Trophoblast cell (in vitro differentiated cells and primary cell): ENCODE measurements at regions not wholly inside any gene's neighbourhood (a gene's known extent, or its start where the extent isn't known, plus 50 kb on each side); places are given as distances from the start of the nearest gene placed in this dataset.

ENCODE experiments used
- DNase-seq, 2 donors: peaks; one replicate each; pipeline ENCODE4 v3.0.0-alpha.2; 2016
- H2AFZ ChIP-seq: 2 replicates; pipeline ENCODE4 v1.6.1; 2013; ENCODE audit warnings: low read length, moderate library complexity, mild to moderate bottlenecking; ENCODE audit not compliant: insufficient read depth, poor library complexity
- H2AK5ac ChIP-seq: 2 replicates; pipeline ENCODE4 v1.6.1; 2013; ENCODE audit warnings: mild to moderate bottlenecking, low read length
- H2BK120ac ChIP-seq: 2 replicates; pipeline ENCODE4 v1.6.1; 2013; ENCODE audit warnings: low read length, mild to moderate bottlenecking, moderate library complexity; ENCODE audit not compliant: insufficient read depth, poor library complexity
- H2BK12ac ChIP-seq: 2 replicates; pipeline ENCODE4 v1.6.1; 2013; ENCODE audit warnings: mild to moderate bottlenecking, low read length, moderate library complexity
- H2BK5ac ChIP-seq: 2 replicates; pipeline ENCODE4 v1.6.1; 2013; ENCODE audit warnings: low read length, low read depth, moderate library complexity, mild to moderate bottlenecking; ENCODE audit not compliant: poor library complexity
- H3K14ac ChIP-seq: 2 replicates; pipeline ENCODE4 v1.6.1; 2013; ENCODE audit warnings: mild to moderate bottlenecking, low read length
- H3K18ac ChIP-seq: 2 replicates; pipeline ENCODE4 v1.6.1; 2013; ENCODE audit warnings: mild to moderate bottlenecking, low read length
- H3K23ac ChIP-seq: 2 replicates; pipeline ENCODE4 v1.6.1; 2013; ENCODE audit warnings: low read length
- H3K27ac ChIP-seq: 2 replicates; pipeline ENCODE4 v1.5.1; 2013; ENCODE audit warnings: low read depth, mild to moderate bottlenecking, inconsistent platforms, low read length, moderate library complexity
- H3K27me3 ChIP-seq: 2 replicates; pipeline ENCODE4 v1.6.1; 2013; ENCODE audit warnings: inconsistent platforms, mild to moderate bottlenecking, low read length, moderate library complexity; ENCODE audit not compliant: insufficient read depth
- H3K36me3 ChIP-seq, 2 experiments: 1 replicate in 1 of 2; 2 replicates in 1 of 2; pipeline ENCODE4 v1.6.1; 2013; ENCODE audit warnings: low read length in 2 of 2, mild to moderate bottlenecking in 2 of 2, moderate library complexity in 1 of 2; ENCODE audit not compliant: insufficient read depth in 2 of 2, control insufficient read depth in 1 of 2
- H3K4ac ChIP-seq: 2 replicates; pipeline ENCODE4 v1.6.1; 2013; ENCODE audit warnings: low read depth, mild to moderate bottlenecking, low read length, moderate library complexity
- H3K4me1 ChIP-seq, 2 experiments: 1 replicate in 1 of 2; 2 replicates in 1 of 2; pipeline ENCODE4 v1.6.1; 2013; ENCODE audit warnings: low read length in 2 of 2, mild to moderate bottlenecking in 2 of 2, moderate library complexity in 1 of 2; ENCODE audit not compliant: insufficient read depth in 2 of 2, control insufficient read depth in 1 of 2
- H3K4me2 ChIP-seq: 2 replicates; pipeline ENCODE4 v1.6.1; 2013; ENCODE audit warnings: inconsistent platforms, mild to moderate bottlenecking, low read length, moderate library complexity
- H3K4me3 ChIP-seq: 2 replicates; pipeline ENCODE4 v1.5.1; 2013; ENCODE audit warnings: mild to moderate bottlenecking, low read depth, low read length, inconsistent platforms
- H3K79me1 ChIP-seq: one replicate; pipeline ENCODE4 v1.6.1; 2013; ENCODE audit warnings: low read length
- H3K79me2 ChIP-seq: 2 replicates; pipeline ENCODE4 v1.6.1; 2013; ENCODE audit warnings: low read length, mild to moderate bottlenecking; ENCODE audit not compliant: control insufficient read depth, insufficient read depth, poor library complexity
- H3K9ac ChIP-seq: 2 replicates; pipeline ENCODE4 v1.6.1; 2013; ENCODE audit warnings: mild to moderate bottlenecking, low read length
- H3K9me3 ChIP-seq: 2 replicates; pipeline ENCODE4 v1.6.1; 2013; ENCODE audit warnings: low read depth, mild to moderate bottlenecking, control low read depth, inconsistent platforms, low read length; ENCODE audit not compliant: insufficient read depth
- H4K12ac ChIP-seq: 2 replicates; pipeline ENCODE4 v1.6.1; 2013; ENCODE audit warnings: low read depth, mild to moderate bottlenecking, low read length, moderate library complexity
- H4K8ac ChIP-seq: 2 replicates; pipeline ENCODE4 v1.6.1; 2013; ENCODE audit warnings: low read depth, mild to moderate bottlenecking, low read length, moderate library complexity
- H4K91ac ChIP-seq: one replicate; pipeline ENCODE4 v1.6.1; 2013; ENCODE audit warnings: low read depth, mild to moderate bottlenecking, low read length, moderate library complexity

- Histone ChIP-seq H4K8ac (no peak overlapping the region), H2AK5ac (no peak overlapping the region), H2AFZ (no peak overlapping the region), H4K91ac (no peak overlapping the region), H3K9me3 (no peaks in the 10 kb centered on the region), H3K14ac (no peak overlapping the region), H3K79me1 (no peaks in the 10 kb centered on the region), H3K4me1 (no peaks in the 10 kb centered on the region), H3K79me2 (no peaks in the 10 kb centered on the region), H3K4ac (no peak overlapping the region), H3K9ac (no peak overlapping the region), H3K4me3 (no peak overlapping the region), H3K36me3 (no peaks in the 10 kb centered on the region), H3K23ac (no peak overlapping the region), H3K18ac (no peak overlapping the region), H2BK120ac (no peak overlapping the region), H3K27me3 (no peaks in the 10 kb centered on the region), H4K12ac (no peak overlapping the region), H3K27ac (no peak overlapping the region), H3K4me2 (no peak overlapping the region), H2BK5ac (no peak overlapping the region), H2BK12ac (no peak overlapping the region)
- DNase-seq, result no peak
Observed at GRCh38 chr11:94715225-94715624, 52.9 kb upstream of the AMOTL1 start.

DNA sequence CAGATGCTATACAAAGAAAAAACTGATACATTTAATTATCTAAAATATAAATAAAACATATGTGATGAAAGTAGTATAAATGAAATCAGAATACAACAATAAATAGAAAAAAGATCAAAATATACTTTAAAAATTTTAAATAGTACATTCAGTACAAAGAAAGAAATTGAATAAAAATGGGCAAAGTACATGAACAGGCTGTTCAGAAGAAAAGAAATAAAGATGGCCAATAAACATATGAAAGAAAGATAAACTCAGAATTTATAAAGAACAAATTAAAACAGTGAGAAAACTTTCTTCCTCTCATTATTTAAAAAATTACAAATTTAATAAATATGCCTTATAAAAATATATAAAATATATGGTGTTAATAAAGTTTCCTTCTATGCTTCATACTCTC lies 50.5 kb upstream of the AMOTL1 start:
- no peak overlapping the region for H4K12ac ChIP-seq
- H3K36me3 ChIP-seq, result no peaks in the 10 kb centered on the region
- no peaks in the 10 kb centered on the region for H3K79me2 ChIP-seq
- H3K23ac ChIP-seq, result no peak overlapping the region
- H4K91ac ChIP-seq, result no peak overlapping the region
- no peak overlapping the region for H3K18ac ChIP-seq
- no peaks in the 10 kb centered on the region for H3K27me3 ChIP-seq
- no peaks in the 10 kb centered on the region for H3K4me1 ChIP-seq
- H3K4me2 ChIP-seq, result no peak overlapping the region
- no peak overlapping the region for H2BK12ac ChIP-seq
- H4K8ac ChIP-seq, result no peak overlapping the region
- no peak overlapping the region for H3K4me3 ChIP-seq
- no peak for DNase-seq
- H2AFZ ChIP-seq, result no peak overlapping the region
- no peak overlapping the region for H3K4ac ChIP-seq
- H2AK5ac ChIP-seq, result no peak overlapping the region
- no peak overlapping the region for H3K9ac ChIP-seq
- no peaks in the 10 kb centered on the region for H3K79me1 ChIP-seq
- H3K27ac ChIP-seq, result no peak overlapping the region
- no peak overlapping the region for H2BK5ac ChIP-seq
- no peaks in the 10 kb centered on the region for H3K9me3 ChIP-seq
- H2BK120ac ChIP-seq, result no peak overlapping the region
- no peak overlapping the region for H3K14ac ChIP-seq
